HFF-Myc (cell line): ENCODE measurements at regions not wholly inside any gene's neighbourhood (a gene's known extent, or its start where the extent isn't known, plus 50 kb on each side); places are given as distances from the start of the nearest gene placed in this dataset.

Source experiments
- DNase-seq: peaks from one replicate; pipeline ENCODE4 v3.0.0-alpha.2; 2011; ENCODE audit warnings: low read depth; ENCODE audit errors: extremely low read depth
- H3K4me3 ChIP-seq: replicated peaks from 2 replicates; pipeline ENCODE4 v1.5.1; 2011; ENCODE audit warnings: low read depth, mild to moderate bottlenecking, control low read depth, low read length
- TF ChIP-seq, protein P1 (sequence below): IDR thresholded peaks from 2 replicates; pipeline ENCODE4 v1.5.1; 2012; ENCODE audit warnings: mild to moderate bottlenecking, low read depth, low read length, control low read depth; ENCODE audit errors: missing control alignments

DNA sequence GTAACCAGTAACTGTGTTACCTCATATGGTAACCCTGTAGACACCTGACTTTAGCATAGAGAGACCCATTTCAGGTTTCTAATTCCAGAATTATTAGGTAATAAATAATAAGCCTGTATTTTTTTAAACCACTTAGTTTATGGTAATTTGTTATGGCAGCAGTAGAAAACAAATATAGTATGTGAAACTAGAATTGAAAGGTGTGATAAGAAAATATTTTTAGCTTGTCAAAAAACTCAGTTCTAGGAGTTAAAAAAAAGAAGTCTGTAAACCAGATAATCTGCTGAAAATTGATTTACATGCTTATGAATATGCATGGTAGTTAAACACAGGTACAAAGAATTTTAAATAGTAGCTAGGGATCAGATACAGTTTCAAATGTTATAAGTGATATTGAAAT, 695.0 kb upstream of the GJE1 start:
- H3K4me3 ChIP-seq, result no peak overlapping the region
- DNase-seq, result no peak
- TF ChIP-seq, protein P1, sequence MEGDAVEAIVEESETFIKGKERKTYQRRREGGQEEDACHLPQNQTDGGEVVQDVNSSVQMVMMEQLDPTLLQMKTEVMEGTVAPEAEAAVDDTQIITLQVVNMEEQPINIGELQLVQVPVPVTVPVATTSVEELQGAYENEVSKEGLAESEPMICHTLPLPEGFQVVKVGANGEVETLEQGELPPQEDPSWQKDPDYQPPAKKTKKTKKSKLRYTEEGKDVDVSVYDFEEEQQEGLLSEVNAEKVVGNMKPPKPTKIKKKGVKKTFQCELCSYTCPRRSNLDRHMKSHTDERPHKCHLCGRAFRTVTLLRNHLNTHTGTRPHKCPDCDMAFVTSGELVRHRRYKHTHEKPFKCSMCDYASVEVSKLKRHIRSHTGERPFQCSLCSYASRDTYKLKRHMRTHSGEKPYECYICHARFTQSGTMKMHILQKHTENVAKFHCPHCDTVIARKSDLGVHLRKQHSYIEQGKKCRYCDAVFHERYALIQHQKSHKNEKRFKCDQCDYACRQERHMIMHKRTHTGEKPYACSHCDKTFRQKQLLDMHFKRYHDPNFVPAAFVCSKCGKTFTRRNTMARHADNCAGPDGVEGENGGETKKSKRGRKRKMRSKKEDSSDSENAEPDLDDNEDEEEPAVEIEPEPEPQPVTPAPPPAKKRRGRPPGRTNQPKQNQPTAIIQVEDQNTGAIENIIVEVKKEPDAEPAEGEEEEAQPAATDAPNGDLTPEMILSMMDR, result no peak

DNA sequence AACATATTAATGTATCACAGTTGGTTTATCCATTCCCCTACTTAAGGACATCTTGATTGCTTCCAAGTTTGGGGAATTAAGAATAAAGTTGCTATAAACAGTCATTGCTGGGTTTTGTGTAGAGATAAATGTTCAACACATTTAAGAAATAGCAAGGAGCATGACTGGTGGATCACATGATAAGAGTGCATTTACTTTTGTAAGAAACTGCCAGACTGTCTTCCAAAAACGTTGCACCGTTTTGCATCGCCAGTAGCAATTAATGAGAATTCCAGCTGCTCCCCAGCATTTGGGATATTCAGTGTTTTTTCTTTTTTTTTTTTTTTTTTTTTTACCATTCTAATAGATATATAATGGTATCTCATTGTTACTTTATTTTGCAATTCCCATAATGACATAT, 695.7 kb upstream of the GJE1 start:
- no peak for DNase-seq
- no peak overlapping the region for H3K4me3 ChIP-seq
- TF ChIP-seq, protein P1, result no peak

DNA sequence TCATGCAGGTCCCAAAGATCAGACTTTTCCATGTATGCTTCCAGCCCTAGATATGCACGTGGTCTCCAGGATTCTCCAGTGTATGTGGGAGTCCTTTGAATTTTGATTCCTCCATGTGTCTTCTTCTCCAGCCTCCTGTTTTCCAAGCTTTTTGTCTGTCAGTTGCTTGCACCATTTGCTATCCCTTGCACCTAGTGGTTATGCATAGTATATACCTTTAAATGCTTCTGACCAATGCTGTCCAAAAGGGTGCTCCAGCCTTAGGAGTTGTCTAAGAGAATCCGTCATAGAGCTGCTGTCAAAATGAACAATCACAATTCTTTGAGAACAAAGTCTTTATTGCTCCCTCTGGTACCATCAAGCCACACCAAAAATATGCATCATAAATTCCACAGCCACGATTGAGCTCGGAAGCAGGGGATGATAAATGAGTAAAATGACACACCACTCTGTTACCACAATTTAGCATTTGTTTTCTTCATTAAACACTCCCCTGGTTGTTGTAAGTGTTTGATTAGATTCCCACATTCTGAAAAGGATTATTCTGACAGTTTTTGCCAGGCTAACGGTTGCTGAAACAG, 706.2 kb upstream of the GJE1 start:
- no peak for DNase-seq
- TF ChIP-seq, protein P1, result no peak
- no peak overlapping the region for H3K4me3 ChIP-seq

DNA sequence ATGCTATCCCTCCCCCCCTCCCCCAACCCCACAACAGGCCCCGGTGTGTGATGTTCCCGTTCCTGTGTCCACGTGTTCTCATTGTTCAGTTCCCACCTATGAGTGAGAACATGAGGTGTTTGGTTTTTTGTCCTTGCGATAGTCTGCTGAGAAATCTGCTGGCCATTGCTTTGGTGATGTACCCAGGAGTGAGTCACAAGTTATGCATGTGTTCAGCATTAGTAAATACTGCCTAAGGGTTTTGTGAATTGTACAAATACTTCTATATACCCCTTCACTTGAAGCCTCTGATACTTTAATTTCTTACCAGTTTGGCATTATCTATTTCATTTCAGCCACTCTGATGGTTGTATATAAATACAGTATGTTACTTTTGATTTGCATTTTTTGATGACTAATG, 711.3 kb upstream of the GJE1 start:
- TF ChIP-seq, protein P1, result no peak
- H3K4me3 ChIP-seq, result no peak overlapping the region
- peak; percentile 67 for DNase-seq

DNA sequence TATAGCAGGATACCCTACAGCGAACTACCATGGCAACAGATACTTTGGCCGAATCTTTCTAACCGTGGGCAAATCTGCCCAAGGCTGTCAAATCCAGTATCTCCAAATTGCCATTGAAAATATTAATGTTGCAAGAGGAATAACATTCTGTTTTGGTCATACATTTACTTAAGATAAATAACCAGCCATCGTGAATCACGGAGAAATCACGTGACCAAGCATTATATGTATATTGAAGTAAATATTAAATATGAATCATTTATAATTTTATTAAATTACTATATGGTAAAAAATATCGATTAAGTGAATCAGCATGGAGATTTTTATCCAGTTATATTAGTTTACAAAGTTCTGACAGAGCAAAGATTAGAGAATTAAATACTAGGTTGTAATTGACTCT, 714.6 kb upstream of the GJE1 start:
- TF ChIP-seq, protein P1, result no peak
- DNase-seq, result no peak
- H3K4me3 ChIP-seq, result no peak overlapping the region

DNA sequence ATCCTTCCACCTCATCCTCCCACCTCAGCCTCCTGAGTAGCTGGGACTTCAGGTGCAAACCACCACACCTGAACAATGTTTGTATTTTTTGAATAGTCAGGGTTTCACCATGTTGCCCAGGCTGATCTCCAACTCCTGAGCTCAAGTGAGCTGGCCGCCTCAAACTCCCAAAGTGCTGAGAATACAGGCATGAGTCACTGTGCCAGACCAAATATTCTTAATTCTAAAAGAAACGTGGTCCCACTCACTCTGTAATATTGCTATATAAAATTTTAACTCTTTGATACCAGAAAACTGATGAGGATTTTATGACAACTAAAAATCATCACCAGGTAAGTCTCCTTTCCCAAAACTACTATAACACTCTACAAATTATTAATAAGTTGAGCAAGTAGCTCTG, 716.8 kb upstream of the GJE1 start:
- TF ChIP-seq, protein P1, result no peak
- no peak overlapping the region for H3K4me3 ChIP-seq
- no peak for DNase-seq

DNA sequence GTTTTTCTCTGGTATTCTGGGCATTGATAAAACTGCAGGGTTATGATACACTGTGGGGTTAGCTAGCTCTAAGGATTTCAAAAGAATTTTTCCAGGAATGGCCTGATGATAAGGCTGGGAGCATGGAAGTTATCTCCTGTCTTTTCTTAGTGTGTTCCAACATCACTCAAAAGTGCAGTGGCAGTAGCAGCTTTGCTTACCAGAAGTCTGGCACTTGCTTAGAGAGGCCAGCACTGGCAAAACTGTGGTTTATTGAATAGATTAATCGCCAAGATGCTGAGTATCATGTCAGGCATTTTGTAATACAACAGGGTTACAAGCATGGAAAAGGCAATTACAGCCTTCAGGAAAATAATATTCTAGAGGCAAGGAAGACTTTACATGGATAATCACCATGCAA, 719.5 kb upstream of the GJE1 start:
- H3K4me3 ChIP-seq, result no peak overlapping the region
- no peak for DNase-seq
- TF ChIP-seq, protein P1, result no peak
